GM12865 (cell line): ENCODE measurements at regions not wholly inside any gene's neighbourhood (a gene's known extent, or its start where the extent isn't known, plus 50 kb on each side); places are given as distances from the start of the nearest gene placed in this dataset.

Source experiments
- DNase-seq: peaks from one replicate; pipeline ENCODE4 v3.0.0; 2010; ENCODE audit warnings: low read depth
- H3K4me3 ChIP-seq: 2 replicates; pipeline ENCODE4 v1.5.1; 2011; ENCODE audit warnings: mild to moderate bottlenecking, low read depth, low read length, control low read depth
- TF ChIP-seq, protein P1 (sequence below): IDR thresholded peaks from 2 replicates; pipeline ENCODE4 v1.5.1; 2011; ENCODE audit warnings: low read length, control low read depth, low read depth, inconsistent platforms; ENCODE audit not compliant: insufficient read depth; ENCODE audit errors: missing control alignments

- TF ChIP-seq, protein P1, sequence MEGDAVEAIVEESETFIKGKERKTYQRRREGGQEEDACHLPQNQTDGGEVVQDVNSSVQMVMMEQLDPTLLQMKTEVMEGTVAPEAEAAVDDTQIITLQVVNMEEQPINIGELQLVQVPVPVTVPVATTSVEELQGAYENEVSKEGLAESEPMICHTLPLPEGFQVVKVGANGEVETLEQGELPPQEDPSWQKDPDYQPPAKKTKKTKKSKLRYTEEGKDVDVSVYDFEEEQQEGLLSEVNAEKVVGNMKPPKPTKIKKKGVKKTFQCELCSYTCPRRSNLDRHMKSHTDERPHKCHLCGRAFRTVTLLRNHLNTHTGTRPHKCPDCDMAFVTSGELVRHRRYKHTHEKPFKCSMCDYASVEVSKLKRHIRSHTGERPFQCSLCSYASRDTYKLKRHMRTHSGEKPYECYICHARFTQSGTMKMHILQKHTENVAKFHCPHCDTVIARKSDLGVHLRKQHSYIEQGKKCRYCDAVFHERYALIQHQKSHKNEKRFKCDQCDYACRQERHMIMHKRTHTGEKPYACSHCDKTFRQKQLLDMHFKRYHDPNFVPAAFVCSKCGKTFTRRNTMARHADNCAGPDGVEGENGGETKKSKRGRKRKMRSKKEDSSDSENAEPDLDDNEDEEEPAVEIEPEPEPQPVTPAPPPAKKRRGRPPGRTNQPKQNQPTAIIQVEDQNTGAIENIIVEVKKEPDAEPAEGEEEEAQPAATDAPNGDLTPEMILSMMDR = no peak
- DNase-seq = no peak
Measured at GRCh38 chr19:31073485-31074198, 275.6 kb downstream of the TSHZ3 start.

GRCh38 chr19:31072451-31072850, 276.8 kb downstream of the TSHZ3 start:
- H3K4me3 ChIP-seq = no peak overlapping the region
- TF ChIP-seq, protein P1 = no peak
- DNase-seq = no peak

More at GRCh38 chr19:31073485-31074198, 275.6 kb downstream of the TSHZ3 start:
- H3K4me3 ChIP-seq = no peak overlapping the region

DNA sequence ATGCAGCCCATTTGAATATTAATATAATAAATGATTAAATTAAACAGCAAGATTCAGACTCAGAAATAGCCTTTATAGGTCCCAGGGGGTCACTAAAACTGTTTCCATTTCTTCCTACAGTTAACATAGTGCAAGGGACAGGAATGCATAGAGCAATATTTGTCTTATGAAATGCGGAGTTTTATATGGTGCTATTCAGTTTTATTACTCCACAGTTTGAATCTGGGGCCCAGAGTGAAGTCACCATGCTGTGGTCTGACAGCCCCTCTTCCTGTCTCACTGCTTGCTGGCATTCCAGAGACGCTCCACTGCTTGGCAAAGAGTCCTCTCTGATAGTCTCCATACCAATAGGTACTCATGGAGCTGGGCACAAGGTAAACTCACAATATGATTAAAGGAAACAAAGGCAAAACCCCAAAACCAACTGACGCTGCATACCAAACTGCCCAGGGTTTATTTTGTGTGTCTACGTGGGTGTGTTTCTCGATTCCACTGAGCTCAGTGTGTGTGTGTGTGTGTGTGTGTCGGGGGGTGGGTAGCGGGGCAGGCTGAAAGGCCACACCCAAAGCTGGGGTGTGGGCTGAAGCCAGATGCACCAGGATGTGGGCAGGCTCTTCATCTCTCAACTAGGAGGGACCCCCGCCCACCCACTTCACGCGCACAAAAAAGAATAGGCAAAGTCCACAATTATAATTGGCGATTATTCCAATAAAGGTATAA, 277.9 kb downstream of the TSHZ3 start:
- no peak for DNase-seq
- no peak overlapping the region for H3K4me3 ChIP-seq
- TF ChIP-seq, protein P1 = no peak

- TF ChIP-seq, protein P1 = no peak
- H3K4me3 ChIP-seq = no peak overlapping the region
- no peak for DNase-seq
Measured at GRCh38 chr19:31070146-31071065, 278.8 kb downstream of the TSHZ3 start.

GRCh38 chr19:31068268-31068667, 281.0 kb downstream of the TSHZ3 start:
- TF ChIP-seq, protein P1 = no peak
- no peak for DNase-seq
- no peak overlapping the region for H3K4me3 ChIP-seq

DNA sequence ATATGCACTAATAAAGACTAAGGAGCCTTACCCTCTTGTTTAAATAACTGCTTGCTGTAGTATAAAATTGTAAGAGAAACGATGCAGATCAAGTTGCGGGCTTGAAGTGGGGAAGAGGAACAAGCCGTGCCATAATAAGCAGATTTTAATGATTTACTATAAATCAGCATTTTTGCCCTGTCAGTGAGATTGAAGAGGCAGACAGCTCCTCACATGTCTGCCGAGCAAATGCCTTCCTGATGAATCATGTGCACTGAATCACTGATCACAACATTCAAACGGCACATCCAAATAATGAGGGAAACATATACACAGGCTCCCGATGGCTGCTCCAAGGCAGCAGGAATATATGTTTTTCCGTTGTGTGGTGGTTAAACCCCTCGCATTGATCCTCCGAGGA, 282.9 kb downstream of the TSHZ3 start:
- TF ChIP-seq, protein P1 = no peak
- no peak for DNase-seq
- H3K4me3 ChIP-seq = no peak overlapping the region
